ENCODE measurements at regions not wholly inside any gene's neighbourhood (a gene's known extent, or its start where the extent isn't known, plus 50 kb on each side); places are given as distances from the start of the nearest gene placed in this dataset.

DNA sequence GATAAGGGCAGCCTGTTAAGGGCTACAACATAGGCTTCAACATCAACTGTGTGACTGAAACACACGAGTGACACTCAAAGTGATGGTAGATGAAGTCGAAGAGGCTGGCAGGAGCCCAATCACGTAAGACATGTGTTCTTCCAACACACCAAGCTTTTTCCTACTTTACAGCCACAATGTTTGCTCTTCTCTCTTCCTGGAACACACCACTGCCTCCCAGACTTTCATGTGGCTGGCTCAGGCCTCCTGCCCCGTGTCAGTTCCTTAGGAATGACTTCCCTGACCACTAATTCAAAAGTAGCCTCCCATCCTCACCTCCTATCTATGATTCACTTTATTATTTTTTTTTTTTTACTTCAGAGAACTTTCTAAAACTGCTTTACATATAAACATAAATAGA is 209.2 kb downstream of the GPAM start:
- no peak overlapping the region for H3K27ac ChIP-seq (ENCODE audit: insufficient read depth, low read depth, low read length)
- H3K9me1 ChIP-seq (replicated peaks; ENCODE audit: control insufficient read depth, extremely low read depth, insufficient read depth, low read length): no peaks in the 10 kb centered on the region
- TF ChIP-seq MAX (IDR thresholded peaks at IDR 0.05; ENCODE audit: insufficient read depth, insufficient read length) (no peak), POLR2AphosphoS5 (IDR thresholded peaks at IDR 0.05; ENCODE audit: insufficient read depth, low read depth, low read length) (no peak), EZH2 (IDR thresholded peaks at IDR 0.05; ENCODE audit: borderline replicate concordance, low read depth, low read length, severe bottlenecking) (no peak), FOS (IDR thresholded peaks at IDR 0.05; ENCODE audit: borderline replicate concordance, insufficient read depth, low read length) (no peak), MYC (IDR thresholded peaks at IDR 0.05; ENCODE audit: low read depth, low read length) (no peak), JUN (IDR thresholded peaks at IDR 0.05; ENCODE audit: borderline replicate concordance, insufficient read depth, insufficient read length, low read depth) (no peak), GATA2 (IDR thresholded peaks at IDR 0.05; ENCODE audit: insufficient read depth, insufficient read length, low read depth, low read length) (no peak), POLR2A (IDR thresholded peaks at IDR 0.05; ENCODE audit: low read depth, low read length) (no peak)
- TF ChIP-seq, protein P1, sequence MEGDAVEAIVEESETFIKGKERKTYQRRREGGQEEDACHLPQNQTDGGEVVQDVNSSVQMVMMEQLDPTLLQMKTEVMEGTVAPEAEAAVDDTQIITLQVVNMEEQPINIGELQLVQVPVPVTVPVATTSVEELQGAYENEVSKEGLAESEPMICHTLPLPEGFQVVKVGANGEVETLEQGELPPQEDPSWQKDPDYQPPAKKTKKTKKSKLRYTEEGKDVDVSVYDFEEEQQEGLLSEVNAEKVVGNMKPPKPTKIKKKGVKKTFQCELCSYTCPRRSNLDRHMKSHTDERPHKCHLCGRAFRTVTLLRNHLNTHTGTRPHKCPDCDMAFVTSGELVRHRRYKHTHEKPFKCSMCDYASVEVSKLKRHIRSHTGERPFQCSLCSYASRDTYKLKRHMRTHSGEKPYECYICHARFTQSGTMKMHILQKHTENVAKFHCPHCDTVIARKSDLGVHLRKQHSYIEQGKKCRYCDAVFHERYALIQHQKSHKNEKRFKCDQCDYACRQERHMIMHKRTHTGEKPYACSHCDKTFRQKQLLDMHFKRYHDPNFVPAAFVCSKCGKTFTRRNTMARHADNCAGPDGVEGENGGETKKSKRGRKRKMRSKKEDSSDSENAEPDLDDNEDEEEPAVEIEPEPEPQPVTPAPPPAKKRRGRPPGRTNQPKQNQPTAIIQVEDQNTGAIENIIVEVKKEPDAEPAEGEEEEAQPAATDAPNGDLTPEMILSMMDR (IDR thresholded peaks at IDR 0.05; ENCODE audit: extremely low read depth in 1 of 2, insufficient read depth in 1 of 2, low read depth in 1 of 2, low read length in 2 of 2): no peak

More for the DNA sequence above, 209.2 kb downstream of the GPAM start:
- H3K4me2 ChIP-seq (ENCODE audit: insufficient read depth, low read length): no peak overlapping the region
- no peak overlapping the region for H3K4me3 ChIP-seq (replicated peaks in 1 of 3; ENCODE audit: insufficient read depth in 1 of 3, low read depth in 1 of 3, low read length in 3 of 3)
- intact Hi-C loops (cut with micrococcal nuclease): no loop called here
- H3K27me3 ChIP-seq (ENCODE audit: control insufficient read depth in 2 of 2, insufficient read depth in 2 of 2, low read length in 2 of 2): no peaks in the 10 kb centered on the region
- ChIA-PET CTCF (no interaction called here), POLR2A (no interaction called here)
- no peaks in the 10 kb centered on the region for H3K79me2 ChIP-seq (ENCODE audit: control insufficient read depth, insufficient read depth, low read length)
- H3K4me1 ChIP-seq (ENCODE audit: control insufficient read depth, extremely low read depth, insufficient read depth, low read length): no peaks in the 10 kb centered on the region
- no peak overlapping the region for H2AFZ ChIP-seq (ENCODE audit: low read depth, low read length)
- no peaks in the 10 kb centered on the region for H4K20me1 ChIP-seq (replicated peaks; ENCODE audit: control insufficient read depth, extremely low read depth, insufficient read depth, low read length)
- BruUV-seq (replicated peaks): no TSS peak
- peaks cover 3% of the 10 kb centered on the region for H3K9me3 ChIP-seq (replicated peaks; ENCODE audit: control insufficient read depth, insufficient read depth, low read length)
- H3K9ac ChIP-seq (replicated peaks; ENCODE audit: extremely low read depth, insufficient read depth, low read length): no peak overlapping the region
- no peaks in the 10 kb centered on the region for H3K36me3 ChIP-seq (ENCODE audit: control insufficient read depth in 2 of 2, extremely low read depth in 1 of 2, insufficient read depth in 2 of 2, low read length in 2 of 2)
- dilution Hi-C loops (cut with MboI; ENCODE audit: extremely low pct_ligation_motif_present, low sequenced_read_pairs): no loop called here
- DNase-seq (ENCODE audit: low read depth, low spot score) (no peak), FAIRE-seq (no peak)

Data from endothelial cell of umbilical vein (primary cell).